Nephron progenitor cell (in vitro differentiated cells): ENCODE measurements at regions not wholly inside any gene's neighbourhood (a gene's known extent, or its start where the extent isn't known, plus 50 kb on each side); places are given as distances from the start of the nearest gene placed in this dataset.
"Not testable (repeated sequence)": the region's sequence is repeated elsewhere in the genome, so short reads cannot be mapped to it uniquely, and the experiment has no call there.

Experiments
- DNase-seq: peaks from one replicate; pipeline ENCODE4 v3.0.0; 2021
- H3K27ac Mint-ChIP-seq: 2 replicates; pipeline ENCODE4 v1.8.0; 2021; ENCODE audit warnings: mild to moderate bottlenecking, moderate library complexity, mixed read lengths
- H3K27me3 Mint-ChIP-seq: 2 replicates; pipeline ENCODE4 v1.8.0; 2021; ENCODE audit warnings: mild to moderate bottlenecking, low read depth, mixed read lengths; ENCODE audit not compliant: poor library complexity
- H3K36me3 Mint-ChIP-seq: 2 replicates; pipeline ENCODE4 v1.8.0; 2021; ENCODE audit warnings: low read depth, mixed read lengths
- H3K4me1 Mint-ChIP-seq: 2 replicates; pipeline ENCODE4 v1.8.0; 2021; ENCODE audit warnings: mixed read lengths
- H3K4me3 Mint-ChIP-seq: 2 replicates; pipeline ENCODE4 v1.8.0; 2021; ENCODE audit warnings: mild to moderate bottlenecking, moderate library complexity, mixed read lengths
- H3K9me3 Mint-ChIP-seq: 2 replicates; pipeline ENCODE4 v1.8.0; 2021; ENCODE audit warnings: mild to moderate bottlenecking, moderate library complexity, mixed read lengths
- CTCF ChIP-seq: fragments of 200-600 bp; sonication (generic); IDR thresholded peaks from 2 replicates; pipeline ENCODE4 v1.5.0; 2021; ENCODE audit warnings: antibody characterized with exemption

GRCh38 chr1:221045842-221046831 lies 166.9 kb downstream of the HLX start:
- H3K9me3 Mint-ChIP-seq: peaks cover 34% of the 10 kb centered on the region
- no peak for TF ChIP-seq CTCF
- peaks cover 9% of the 10 kb centered on the region for H3K27me3 Mint-ChIP-seq
- DNase-seq: no peak
- peaks cover 11% of the 10 kb centered on the region for H3K36me3 Mint-ChIP-seq
- no peak overlapping the region for H3K4me3 Mint-ChIP-seq
- H3K27ac Mint-ChIP-seq: peak overlapping the region; percentile 63
- H3K4me1 Mint-ChIP-seq: peaks cover 12% of the 10 kb centered on the region

DNA sequence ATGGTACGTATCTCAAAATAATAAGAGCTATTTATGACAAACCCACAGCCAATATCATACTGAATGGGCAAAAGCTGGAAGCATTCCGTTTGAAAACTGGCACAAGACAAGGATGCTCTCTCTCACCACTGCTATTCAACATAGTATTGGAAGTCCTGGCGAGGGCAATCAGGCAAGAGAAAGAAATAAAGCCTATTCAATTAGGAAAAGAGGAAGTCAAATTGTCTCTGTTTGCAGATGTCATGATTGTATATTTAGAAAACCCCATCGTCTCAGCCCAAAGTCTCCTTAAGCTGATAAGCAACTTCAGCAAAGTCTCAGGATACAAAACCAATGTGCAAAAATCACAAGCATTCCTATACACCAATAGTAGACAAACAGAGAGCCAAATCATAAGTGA lies 172.1 kb downstream of the HLX start:
- H3K27ac Mint-ChIP-seq, H3K4me3 Mint-ChIP-seq: not testable (repeated sequence)
- peaks cover 11% of the 10 kb centered on the region for H3K36me3 Mint-ChIP-seq

GRCh38 chr1:221053889-221054288 lies 174.6 kb downstream of the HLX start:
- no peak for TF ChIP-seq CTCF
- Mint-ChIP-seq H3K27ac (no peak overlapping the region), H3K27me3 (peaks cover 12% of the 10 kb centered on the region), H3K36me3 (peaks cover under 1% of the 10 kb centered on the region), H3K9me3 (peaks cover 37% of the 10 kb centered on the region), H3K4me3 (no peak overlapping the region), H3K4me1 (peaks cover 10% of the 10 kb centered on the region)
- no peak for DNase-seq

More for the DNA sequence above, 172.1 kb downstream of the HLX start:
- Mint-ChIP-seq H3K27me3 (peaks cover 14% of the 10 kb centered on the region), H3K9me3 (peaks cover 49% of the 10 kb centered on the region), H3K4me1 (peaks cover 14% of the 10 kb centered on the region)
- not testable (repeated sequence) for DNase-seq

- Mint-ChIP-seq H3K4me3 (no peak overlapping the region), H3K27me3 (peaks cover 7% of the 10 kb centered on the region), H3K36me3 (peaks cover 9% of the 10 kb centered on the region), H3K9me3 (peaks cover 17% of the 10 kb centered on the region), H3K4me1 (peaks cover 16% of the 10 kb centered on the region), H3K27ac (no peak overlapping the region)
- TF ChIP-seq CTCF: no peak
- no peak for DNase-seq
Measured at GRCh38 chr1:221059506-221059905, 180.3 kb downstream of the HLX start.

GRCh38 chr1:221063651-221064050 lies 184.4 kb downstream of the HLX start:
- TF ChIP-seq CTCF: no peak
- Mint-ChIP-seq H3K4me3 (no peak overlapping the region), H3K36me3 (peaks cover 9% of the 10 kb centered on the region), H3K27me3 (peaks cover 8% of the 10 kb centered on the region), H3K4me1 (peaks cover 10% of the 10 kb centered on the region), H3K27ac (no peak overlapping the region), H3K9me3 (peaks cover 20% of the 10 kb centered on the region)
- no peak for DNase-seq

DNA sequence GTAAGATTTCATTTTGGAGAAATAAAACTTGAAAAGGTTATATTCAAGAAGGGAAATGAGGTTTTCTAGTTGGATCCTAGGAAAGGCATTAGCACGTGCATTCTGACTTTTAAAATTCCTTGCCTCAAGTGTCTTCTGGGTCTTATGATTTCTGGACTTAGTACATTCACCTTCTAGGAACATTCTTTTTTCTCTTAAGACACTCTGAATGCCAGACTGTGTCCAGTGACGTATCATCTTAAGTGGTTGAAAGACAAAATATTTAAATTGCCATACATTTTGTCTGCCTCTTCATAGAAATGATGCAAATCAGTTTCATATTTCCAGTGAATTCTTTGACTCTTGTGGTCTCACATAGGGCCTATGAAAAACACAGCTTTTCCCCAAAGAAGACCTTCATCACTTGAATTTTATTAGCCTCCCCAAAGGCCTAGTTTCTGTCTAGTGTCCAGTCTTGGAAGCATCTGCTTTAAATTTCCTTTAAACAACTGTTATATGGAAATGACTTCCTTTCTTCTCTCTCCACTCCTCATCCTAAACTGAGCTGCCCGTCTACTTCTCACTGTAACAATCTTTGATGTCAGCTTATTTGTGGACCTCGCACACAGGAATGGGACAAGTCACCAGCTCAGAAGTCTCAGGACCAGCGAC lies 187.2 kb downstream of the HLX start:
- TF ChIP-seq CTCF: no peak
- H3K27ac Mint-ChIP-seq: no peak overlapping the region
- no peak overlapping the region for H3K4me3 Mint-ChIP-seq
- peaks cover 20% of the 10 kb centered on the region for H3K9me3 Mint-ChIP-seq
- no peak for DNase-seq
- peaks cover 15% of the 10 kb centered on the region for H3K27me3 Mint-ChIP-seq
- H3K36me3 Mint-ChIP-seq: peaks cover 9% of the 10 kb centered on the region
- peaks cover 12% of the 10 kb centered on the region for H3K4me1 Mint-ChIP-seq
